ENCODE measurements at regions not wholly inside any gene's neighbourhood (a gene's known extent, or its start where the extent isn't known, plus 50 kb on each side); places are given as distances from the start of the nearest gene placed in this dataset.

DNA sequence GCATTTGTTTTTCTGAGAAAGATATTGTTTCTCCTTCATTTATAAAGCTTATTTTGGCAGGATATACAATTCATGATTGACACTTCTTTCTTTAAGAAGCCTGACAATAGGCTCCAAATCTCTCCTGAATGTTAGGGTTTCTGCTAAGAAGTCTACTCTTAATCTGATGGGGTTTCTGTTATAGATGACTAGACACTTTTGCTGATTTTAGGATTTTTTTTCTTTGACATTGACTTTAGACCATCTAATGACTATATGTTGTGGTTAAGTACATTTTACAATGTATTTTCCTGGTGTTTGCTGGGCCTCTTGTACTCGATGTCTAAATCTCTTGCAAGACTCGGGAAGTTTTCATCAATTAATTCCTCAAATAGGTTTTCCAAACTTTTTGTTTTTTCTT lies 321.8 kb upstream of the SMIM30 start:
- Mint-ChIP-seq H3K4me1 (no peaks in the 10 kb centered on the region), H3K9me3 (peaks cover 4 to 10% (median 5%) of the 10 kb centered on the region in 7 donors), H3K27ac (no peak overlapping the region), H3K27me3 (ENCODE audit: low read depth in 3 of 3) (no peaks in the 10 kb centered on the region), H3K4me3 (no peak overlapping the region), H3K36me3 (no peaks in the 10 kb centered on the region)
- intact Hi-C loops (cut with micrococcal nuclease) = no loop called here
- TF ChIP-seq, protein P1, sequence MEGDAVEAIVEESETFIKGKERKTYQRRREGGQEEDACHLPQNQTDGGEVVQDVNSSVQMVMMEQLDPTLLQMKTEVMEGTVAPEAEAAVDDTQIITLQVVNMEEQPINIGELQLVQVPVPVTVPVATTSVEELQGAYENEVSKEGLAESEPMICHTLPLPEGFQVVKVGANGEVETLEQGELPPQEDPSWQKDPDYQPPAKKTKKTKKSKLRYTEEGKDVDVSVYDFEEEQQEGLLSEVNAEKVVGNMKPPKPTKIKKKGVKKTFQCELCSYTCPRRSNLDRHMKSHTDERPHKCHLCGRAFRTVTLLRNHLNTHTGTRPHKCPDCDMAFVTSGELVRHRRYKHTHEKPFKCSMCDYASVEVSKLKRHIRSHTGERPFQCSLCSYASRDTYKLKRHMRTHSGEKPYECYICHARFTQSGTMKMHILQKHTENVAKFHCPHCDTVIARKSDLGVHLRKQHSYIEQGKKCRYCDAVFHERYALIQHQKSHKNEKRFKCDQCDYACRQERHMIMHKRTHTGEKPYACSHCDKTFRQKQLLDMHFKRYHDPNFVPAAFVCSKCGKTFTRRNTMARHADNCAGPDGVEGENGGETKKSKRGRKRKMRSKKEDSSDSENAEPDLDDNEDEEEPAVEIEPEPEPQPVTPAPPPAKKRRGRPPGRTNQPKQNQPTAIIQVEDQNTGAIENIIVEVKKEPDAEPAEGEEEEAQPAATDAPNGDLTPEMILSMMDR (IDR thresholded peaks at IDR 0.05) = no peak
- no peak overlapping the region for H3K9ac ChIP-seq (ENCODE audit: insufficient read depth, low read length, poor library complexity, severe bottlenecking)
- WGBS (ENCODE audit: insufficient coverage) = no CpG with 5 or more reads among the region's 2 CpGs
- H2AFZ ChIP-seq (ENCODE audit: insufficient read depth, low read depth, low read length, poor library complexity, severe bottlenecking) = no peak overlapping the region
- no peaks in the 10 kb centered on the region for H3K4me1 ChIP-seq (ENCODE audit: control insufficient read depth in 1 of 2, insufficient read depth in 2 of 2, low read length in 2 of 2)
- no peaks in the 10 kb centered on the region for H3K79me2 ChIP-seq (ENCODE audit: insufficient read depth, low read length)
- no peaks in the 10 kb centered on the region for H3K36me3 ChIP-seq (replicated peaks in 1 of 2; ENCODE audit: control insufficient read depth in 1 of 2, insufficient read depth in 2 of 2, low read length in 2 of 2)
- peaks cover 0 to 3% of the 10 kb centered on the region in 2 donors for H3K9me3 ChIP-seq (replicated peaks in 1 of 2; ENCODE audit: control insufficient read depth in 1 of 2, insufficient read depth in 1 of 2, low read length in 2 of 2)
- no peak overlapping the region for H3K4me3 ChIP-seq (replicated peaks in 1 of 3; ENCODE audit: low read depth in 2 of 3, low read length in 3 of 3)
- no peaks in the 10 kb centered on the region for H4K20me1 ChIP-seq (ENCODE audit: insufficient read depth, low read length)
- H3K27me3 ChIP-seq (ENCODE audit: control insufficient read depth in 2 of 2, insufficient read depth in 2 of 2, low read length in 2 of 2) = no peaks in the 10 kb centered on the region
- no peak for DNase-seq
- no peak overlapping the region for H3K27ac ChIP-seq (ENCODE audit: low read depth in 1 of 2, low read length in 2 of 2)
- H3K4me2 ChIP-seq (replicated peaks; ENCODE audit: extremely low read depth, low read length, poor library complexity, severe bottlenecking) = no peak overlapping the region

DNA sequence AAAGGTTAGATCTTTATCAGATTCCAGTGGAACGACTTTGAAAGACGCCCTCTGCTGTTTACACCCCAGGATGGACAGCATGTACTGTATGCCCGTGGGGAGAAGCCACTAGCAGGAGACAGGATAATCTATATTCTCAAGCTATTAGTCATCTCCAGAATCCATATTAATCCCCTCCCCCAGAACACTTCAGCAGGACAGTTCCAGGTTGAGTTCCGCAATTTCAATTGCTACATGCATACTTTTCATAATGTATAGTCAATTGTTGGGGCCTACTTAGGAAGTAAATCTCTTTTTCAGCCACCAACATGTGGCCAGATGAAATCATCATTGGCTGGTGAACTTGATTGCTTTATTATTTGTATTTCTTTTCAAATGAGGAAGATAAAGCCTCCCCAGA lies 313.1 kb upstream of the SMIM30 start:
- H2AFZ ChIP-seq (ENCODE audit: insufficient read depth, low read depth, low read length, poor library complexity, severe bottlenecking) = no peak overlapping the region
- no peak overlapping the region for H3K9ac ChIP-seq (ENCODE audit: insufficient read depth, low read length, poor library complexity, severe bottlenecking)
- Mint-ChIP-seq H3K4me3 (no peak overlapping the region), H3K9me3 (peaks cover 0 to 2% (median 0%) of the 10 kb centered on the region in 7 donors), H3K27me3 (ENCODE audit: low read depth in 3 of 3) (no peaks in the 10 kb centered on the region), H3K27ac (no peak overlapping the region), H3K36me3 (no peaks in the 10 kb centered on the region), H3K4me1 (no peaks in the 10 kb centered on the region)
- H3K4me3 ChIP-seq (replicated peaks in 1 of 3; ENCODE audit: low read depth in 2 of 3, low read length in 3 of 3) = no peak overlapping the region
- H4K20me1 ChIP-seq (ENCODE audit: insufficient read depth, low read length) = no peaks in the 10 kb centered on the region
- intact Hi-C loops (cut with micrococcal nuclease) = no loop called here
- H3K27me3 ChIP-seq (ENCODE audit: control insufficient read depth in 2 of 2, insufficient read depth in 2 of 2, low read length in 2 of 2) = no peaks in the 10 kb centered on the region
- WGBS (ENCODE audit: insufficient coverage) = no CpG with 5 or more reads among the region's 4 CpGs
- H3K4me2 ChIP-seq (replicated peaks; ENCODE audit: extremely low read depth, low read length, poor library complexity, severe bottlenecking) = no peak overlapping the region
- DNase-seq = no peak
- no peak overlapping the region for H3K27ac ChIP-seq (ENCODE audit: low read depth in 1 of 2, low read length in 2 of 2)
- H3K4me1 ChIP-seq (ENCODE audit: control insufficient read depth in 1 of 2, insufficient read depth in 2 of 2, low read length in 2 of 2) = no peaks in the 10 kb centered on the region
- TF ChIP-seq, protein P1 (IDR thresholded peaks at IDR 0.05) = no peak
- no peaks in the 10 kb centered on the region for H3K79me2 ChIP-seq (ENCODE audit: insufficient read depth, low read length)
- H3K36me3 ChIP-seq (replicated peaks in 1 of 2; ENCODE audit: control insufficient read depth in 1 of 2, insufficient read depth in 2 of 2, low read length in 2 of 2) = no peaks in the 10 kb centered on the region
- H3K9me3 ChIP-seq (replicated peaks in 1 of 2; ENCODE audit: control insufficient read depth in 1 of 2, insufficient read depth in 1 of 2, low read length in 2 of 2) = no peaks in the 10 kb centered on the region

Measured in CD14-positive monocyte (primary cell).